Caco-2 (cell line): ENCODE measurements at regions not wholly inside any gene's neighbourhood (a gene's known extent, or its start where the extent isn't known, plus 50 kb on each side); places are given as distances from the start of the nearest gene placed in this dataset.

Experiments used
- BruUV-seq: library from RNA; stranded (reverse); fragments of 400-500 nt; replicated peaks from 2 replicates; lab custom pipeline; 2021; lab: Mats Ljungman, UMichigan
- CTCF ChIA-PET: fragments of 300-600 bp; sonication (Branson Sonifier 250); formaldehyde crosslinking; loops from one replicate; lab custom pipeline; 2022; ENCODE audit warnings: antibody characterized with exemption; lab: Charles Lee
- POLR2A ChIA-PET: fragments of 300-600 bp; sonication (Branson Sonifier 250); formaldehyde crosslinking; loops from one replicate; lab custom pipeline; 2022; ENCODE audit warnings: antibody characterized with exemption; lab: Charles Lee
- DNase-seq, 2 experiments: peaks; one replicate each; pipeline versions ENCODE4 v3.0.0 to v3.0.0-alpha.2; 2020 to 2022
- H3K27me3 ChIP-seq: replicated peaks from 2 replicates; pipeline ENCODE4 v1.6.0; 2011; ENCODE audit warnings: low read length; ENCODE audit not compliant: control insufficient read depth, insufficient read depth
- H3K36me3 ChIP-seq: 2 replicates; pipeline ENCODE4 v1.5.1; 2011; ENCODE audit warnings: low read length; ENCODE audit not compliant: control insufficient read depth, insufficient read depth
- H3K4me1 ChIP-seq: fragments of 250-450 bp; sonication (Bioruptor Pico); 2 replicates; pipeline ENCODE4 v1.5.1; 2020; ENCODE audit warnings: mild to moderate bottlenecking
- H3K4me3 ChIP-seq: 2 replicates; pipeline ENCODE4 v1.5.1; 2011; ENCODE audit warnings: low read depth, mild to moderate bottlenecking, control low read depth, low read length
- H3K9me3 ChIP-seq: fragments of 250-450 bp; sonication (Bioruptor Pico); 2 replicates; pipeline ENCODE4 v1.5.1; 2020; ENCODE audit warnings: mild to moderate bottlenecking, moderate library complexity
- H3K27ac Mint-ChIP-seq: one replicate; pipeline ENCODE4 v1.8.0; 2022; ENCODE audit warnings: mixed read lengths; ENCODE audit not compliant: unreplicated experiment
- H3K27me3 Mint-ChIP-seq: one replicate; pipeline ENCODE4 v1.8.0; 2022; ENCODE audit warnings: mixed read lengths; ENCODE audit not compliant: insufficient read depth, unreplicated experiment
- H3K36me3 Mint-ChIP-seq: one replicate; pipeline ENCODE4 v1.8.0; 2022; ENCODE audit warnings: mild to moderate bottlenecking, mixed read lengths; ENCODE audit not compliant: insufficient read depth, unreplicated experiment
- H3K4me1 Mint-ChIP-seq: one replicate; pipeline ENCODE4 v1.8.0; 2022; ENCODE audit warnings: low read depth, mixed read lengths; ENCODE audit not compliant: unreplicated experiment
- H3K4me3 Mint-ChIP-seq: one replicate; pipeline ENCODE4 v1.8.0; 2022; ENCODE audit warnings: mild to moderate bottlenecking, moderate library complexity, mixed read lengths; ENCODE audit not compliant: unreplicated experiment
- H3K9me3 Mint-ChIP-seq: one replicate; pipeline ENCODE4 v1.8.0; 2022; ENCODE audit warnings: mixed read lengths; ENCODE audit not compliant: unreplicated experiment
- intact Hi-C: fragments of 100-400 bp; cut with micrococcal nuclease; formaldehyde crosslinking; loops from one replicate; pipeline ENCODE4 v1.10.0; 2022; ENCODE audit not compliant: unreplicated experiment
- TF ChIP-seq, protein P1 (sequence below), 2 experiments: fragments of 200-600 bp in 1 of 2; IDR thresholded peaks; 1 replicate in 1 of 2; 2 replicates in 1 of 2; pipeline versions ENCODE4 v1.5.1 to v1.8.0; 2011 to 2022; ENCODE audit warnings: antibody characterized with exemption in 1 of 2, control low read depth in 1 of 2, inconsistent platforms in 1 of 2, low read depth in 1 of 2, low read length in 1 of 2, mild to moderate bottlenecking in 1 of 2, moderate library complexity in 1 of 2; ENCODE audit not compliant: insufficient read depth in 1 of 2, severe bottlenecking in 1 of 2, unreplicated experiment in 1 of 2

DNA sequence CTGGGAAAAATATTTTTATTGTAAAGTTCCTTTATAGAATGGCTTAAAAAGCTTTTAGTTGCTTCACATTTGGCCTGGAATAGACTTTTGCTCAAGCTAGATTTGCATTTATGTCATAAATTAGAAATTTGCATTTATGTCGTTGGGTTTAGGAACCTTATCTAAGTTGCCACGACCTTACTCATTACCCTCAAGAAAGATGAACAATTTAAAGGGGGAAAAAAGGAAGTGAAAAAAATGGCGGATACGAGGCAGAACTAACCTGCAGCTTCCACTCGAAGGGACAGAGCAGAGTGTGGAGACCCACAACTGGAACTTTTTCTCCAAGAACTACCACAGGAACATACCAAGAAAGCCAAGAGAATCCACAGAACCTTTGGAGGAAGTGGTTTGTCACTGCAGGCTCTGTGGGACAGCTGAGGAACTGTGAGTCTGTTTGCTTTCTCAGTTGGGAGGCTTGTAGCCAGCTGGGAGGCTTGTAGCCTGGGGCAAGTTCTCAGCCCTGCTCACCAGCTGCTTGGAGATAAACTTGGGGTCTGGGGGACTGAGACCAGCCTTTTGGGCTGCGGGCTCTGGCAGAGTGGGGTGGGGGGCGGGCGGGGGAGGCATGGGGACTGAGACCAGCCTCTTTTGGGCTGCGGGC, 349.9 kb upstream of the MEIS1 start:
- Histone ChIP-seq H3K4me3 (no peak overlapping the region), H3K36me3 (no peaks in the 10 kb centered on the region), H3K9me3 (no peaks in the 10 kb centered on the region), H3K4me1 (no peaks in the 10 kb centered on the region), H3K27me3 (no peaks in the 10 kb centered on the region)
- no peaks in the 10 kb centered on the region for H3K4me1 Mint-ChIP-seq
- ChIA-PET CTCF (no interaction called here), POLR2A (no interaction called here)
- H3K27ac Mint-ChIP-seq, result no peak overlapping the region
- intact Hi-C loops, result no loop called here
- TF ChIP-seq, protein P1, sequence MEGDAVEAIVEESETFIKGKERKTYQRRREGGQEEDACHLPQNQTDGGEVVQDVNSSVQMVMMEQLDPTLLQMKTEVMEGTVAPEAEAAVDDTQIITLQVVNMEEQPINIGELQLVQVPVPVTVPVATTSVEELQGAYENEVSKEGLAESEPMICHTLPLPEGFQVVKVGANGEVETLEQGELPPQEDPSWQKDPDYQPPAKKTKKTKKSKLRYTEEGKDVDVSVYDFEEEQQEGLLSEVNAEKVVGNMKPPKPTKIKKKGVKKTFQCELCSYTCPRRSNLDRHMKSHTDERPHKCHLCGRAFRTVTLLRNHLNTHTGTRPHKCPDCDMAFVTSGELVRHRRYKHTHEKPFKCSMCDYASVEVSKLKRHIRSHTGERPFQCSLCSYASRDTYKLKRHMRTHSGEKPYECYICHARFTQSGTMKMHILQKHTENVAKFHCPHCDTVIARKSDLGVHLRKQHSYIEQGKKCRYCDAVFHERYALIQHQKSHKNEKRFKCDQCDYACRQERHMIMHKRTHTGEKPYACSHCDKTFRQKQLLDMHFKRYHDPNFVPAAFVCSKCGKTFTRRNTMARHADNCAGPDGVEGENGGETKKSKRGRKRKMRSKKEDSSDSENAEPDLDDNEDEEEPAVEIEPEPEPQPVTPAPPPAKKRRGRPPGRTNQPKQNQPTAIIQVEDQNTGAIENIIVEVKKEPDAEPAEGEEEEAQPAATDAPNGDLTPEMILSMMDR (IDR thresholded peaks at IDR 0.05; ENCODE audit: insufficient read depth in 1 of 2, low read depth in 1 of 2, low read length in 1 of 2, severe bottlenecking in 1 of 2, unreplicated experiment in 1 of 2), result no peak
- DNase-seq, result no peak
- peaks cover 21% of the 10 kb centered on the region for H3K9me3 Mint-ChIP-seq
- no peak overlapping the region for H3K4me3 Mint-ChIP-seq
- no TSS peak for BruUV-seq
- peaks cover 6% of the 10 kb centered on the region for H3K27me3 Mint-ChIP-seq
- no peaks in the 10 kb centered on the region for H3K36me3 Mint-ChIP-seq

DNA sequence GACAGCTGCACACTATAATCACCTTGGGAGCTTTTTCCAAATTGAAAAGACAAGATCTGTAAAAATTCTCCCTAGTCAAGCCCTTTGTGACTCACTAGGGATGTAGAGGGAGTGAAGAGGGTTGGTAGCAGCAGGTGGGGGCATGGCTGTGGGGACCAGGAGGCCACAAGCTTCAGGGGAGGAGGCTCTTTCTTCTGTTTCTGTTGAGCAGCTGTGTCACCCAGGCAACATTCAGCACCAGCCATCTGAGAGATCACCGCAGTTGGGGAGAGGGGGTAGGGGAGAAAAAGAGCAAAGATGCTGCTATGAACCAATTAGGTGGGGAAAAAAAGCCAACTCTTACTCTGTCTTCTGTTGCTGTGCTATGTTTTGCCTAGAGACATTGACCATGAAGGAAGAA, 352.3 kb upstream of the MEIS1 start:
- ChIA-PET POLR2A (no interaction called here), CTCF (no interaction called here)
- H3K9me3 Mint-ChIP-seq, result no peaks in the 10 kb centered on the region
- no peak overlapping the region for H3K4me3 Mint-ChIP-seq
- TF ChIP-seq, protein P1 (IDR thresholded peaks at IDR 0.05; ENCODE audit: insufficient read depth in 1 of 2, low read depth in 1 of 2, low read length in 1 of 2, severe bottlenecking in 1 of 2, unreplicated experiment in 1 of 2), result no peak
- no TSS peak for BruUV-seq
- H3K9me3 ChIP-seq, result no peaks in the 10 kb centered on the region
- no peaks in the 10 kb centered on the region for H3K36me3 Mint-ChIP-seq
- peaks cover 9% of the 10 kb centered on the region for H3K27me3 Mint-ChIP-seq
- H3K4me3 ChIP-seq, result no peak overlapping the region
- H3K4me1 Mint-ChIP-seq, result no peaks in the 10 kb centered on the region
- H3K27me3 ChIP-seq, result no peaks in the 10 kb centered on the region; the same call in none of the 2 replicates
- H3K27ac Mint-ChIP-seq, result no peak overlapping the region
- DNase-seq, result no peak
- intact Hi-C loops, result no loop called here
- H3K36me3 ChIP-seq, result no peaks in the 10 kb centered on the region
- H3K4me1 ChIP-seq, result no peaks in the 10 kb centered on the region

DNA sequence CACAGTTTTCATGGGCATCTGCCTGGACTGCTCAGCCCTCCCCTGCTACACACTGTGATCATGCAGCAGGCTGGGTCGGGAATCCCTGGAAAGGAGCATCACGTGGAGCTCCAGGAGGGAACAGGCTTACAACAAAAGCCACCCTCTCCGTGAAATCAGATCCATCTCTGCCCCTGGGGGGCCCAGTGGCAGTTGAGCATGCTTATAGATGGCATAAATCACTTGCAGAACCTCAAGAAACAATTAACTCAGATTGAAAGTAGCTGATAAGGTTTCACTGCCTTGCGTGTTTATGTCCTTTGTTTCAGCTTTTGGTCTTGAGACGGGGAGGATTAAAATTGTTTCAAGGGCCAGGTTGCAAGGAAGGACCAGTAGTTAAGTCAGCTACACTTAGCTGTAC, 354.8 kb upstream of the MEIS1 start:
- peaks cover 9% of the 10 kb centered on the region for H3K27me3 Mint-ChIP-seq
- no peaks in the 10 kb centered on the region for H3K9me3 Mint-ChIP-seq
- peak in 1 of 2 experiments; percentile 49 for DNase-seq
- Histone ChIP-seq H3K27me3 (no peaks in the 10 kb centered on the region; the same call in none of the 2 replicates), H3K9me3 (no peaks in the 10 kb centered on the region), H3K4me3 (no peak overlapping the region), H3K4me1 (no peaks in the 10 kb centered on the region), H3K36me3 (no peaks in the 10 kb centered on the region)
- POLR2A ChIA-PET, result no interaction called here
- intact Hi-C loops, result no loop called here
- CTCF ChIA-PET, result no interaction called here
- H3K4me3 Mint-ChIP-seq, result no peak overlapping the region
- TF ChIP-seq, protein P1 (IDR thresholded peaks at IDR 0.05; ENCODE audit: insufficient read depth in 1 of 2, low read depth in 1 of 2, low read length in 1 of 2, severe bottlenecking in 1 of 2, unreplicated experiment in 1 of 2), result no peak
- BruUV-seq, result no TSS peak
- H3K27ac Mint-ChIP-seq, result no peak overlapping the region
- no peaks in the 10 kb centered on the region for H3K4me1 Mint-ChIP-seq
- H3K36me3 Mint-ChIP-seq, result no peaks in the 10 kb centered on the region
